ENCODE measurements at regions not wholly inside any gene's neighbourhood (a gene's known extent, or its start where the extent isn't known, plus 50 kb on each side); places are given as distances from the start of the nearest gene placed in this dataset.

DNA sequence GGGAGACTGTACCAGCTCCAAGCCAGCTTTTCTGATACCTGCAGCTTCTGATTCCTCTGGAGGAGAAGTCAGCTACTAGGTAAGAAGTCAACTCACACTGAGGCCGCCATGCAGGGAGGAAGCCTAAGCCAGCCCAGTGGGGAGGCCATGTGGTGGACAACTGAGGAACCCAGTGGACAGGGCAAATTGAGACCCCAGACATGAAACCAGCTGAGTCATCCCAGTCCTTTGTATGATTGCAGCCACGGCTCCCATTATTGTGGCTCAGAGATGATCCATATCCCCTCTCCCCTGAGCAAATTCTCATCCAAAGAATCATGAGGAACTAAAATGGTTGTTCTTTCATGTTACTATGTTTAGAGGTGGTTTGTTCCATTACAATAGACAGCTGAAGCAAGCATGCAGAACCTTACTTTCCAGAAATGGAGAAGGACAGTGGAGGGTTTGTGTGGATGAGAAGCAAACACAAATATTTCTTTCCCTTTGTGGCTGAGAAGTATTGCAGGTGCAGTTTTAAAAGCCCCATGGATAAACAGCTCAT lies 1147.3 kb upstream of the TMEM132C start:
- no peak for DNase-seq (ENCODE audit: low read depth in 1 of 2, low spot score in 2 of 2)
- H3K56ac ChIP-seq (replicated peaks; ENCODE audit: insufficient read length, low read depth, low read length), result no peak overlapping the region
- POLR2A ChIA-PET (ENCODE audit: partially characterized antibody), result no interaction called here
- no peak overlapping the region for H3K4me2 ChIP-seq (ENCODE audit: insufficient read depth in 1 of 2, low read depth in 2 of 2, low read length in 2 of 2)
- no peak overlapping the region for H3K9ac ChIP-seq (replicated peaks in 1 of 4; ENCODE audit: extremely low read depth in 1 of 4, low read depth in 3 of 4, low read length in 3 of 4)
- no peak overlapping the region for H4K91ac ChIP-seq (replicated peaks; ENCODE audit: insufficient read length, low read length)
- H2AFZ ChIP-seq (ENCODE audit: low read length), result no peak overlapping the region
- no peaks in the 10 kb centered on the region for H3K9me3 ChIP-seq (ENCODE audit: insufficient read depth in 2 of 2, low read depth in 1 of 2, low read length in 1 of 2)
- no peaks in the 10 kb centered on the region for H3K27me3 ChIP-seq (replicated peaks in 1 of 4; ENCODE audit: control insufficient read depth in 3 of 4, extremely low read depth in 1 of 4, insufficient read depth in 3 of 4, low read length in 3 of 4)
- H4K8ac ChIP-seq (ENCODE audit: extremely low read depth, insufficient read depth, low read length), result no peak overlapping the region
- no peak overlapping the region for H2BK20ac ChIP-seq (ENCODE audit: low read length)
- H3K23ac ChIP-seq (ENCODE audit: insufficient read length), result no peak overlapping the region
- H3K27ac ChIP-seq (ENCODE audit: low read depth, low read length), result no peak overlapping the region
- no peaks in the 10 kb centered on the region for H3K23me2 ChIP-seq (ENCODE audit: low read depth, low read length)
- no peak overlapping the region for H2BK120ac ChIP-seq (replicated peaks; ENCODE audit: low read depth, low read length)
- H3K18ac ChIP-seq (ENCODE audit: extremely low read depth, low read length), result no peak overlapping the region
- no peak overlapping the region for H3K14ac ChIP-seq (ENCODE audit: insufficient read length)
- no peak overlapping the region for H2BK12ac ChIP-seq (ENCODE audit: low read depth, low read length)
- H3K4me1 ChIP-seq (replicated peaks in 1 of 4; ENCODE audit: control insufficient read depth in 3 of 4, insufficient read depth in 4 of 4, low read length in 3 of 4), result no peaks in the 10 kb centered on the region; a peak in 2 of 7 replicates
- H3K79me1 ChIP-seq (ENCODE audit: low read depth, low read length), result no peaks in the 10 kb centered on the region
- CTCF ChIA-PET (ENCODE audit: partially characterized antibody), result interaction anchor here (0.5 to 1.3 kb wide), 3 partner anchors 11 to 1797 kb away, joined by 3 to 6 read pairs (median 4); no protein-coding TSS in a partner anchor
- WGBS, 2 experiments (ENCODE audit: extremely low coverage in 1 of 2, insufficient coverage in 1 of 2, insufficient read length in 1 of 2, insufficient replicate concordance in 2 of 2, low coverage in 1 of 2, low lambda C conversion rate in 2 of 2, missing lambda C conversion rate in 1 of 2), result 94% methylated on average over 2 of the region's 2 CpGs; no CpG with 5 or more reads in 1 of the 2 experiments
- no peak overlapping the region for H3K4ac ChIP-seq (replicated peaks; ENCODE audit: insufficient read length, low read depth, low read length)
- H2BK15ac ChIP-seq (ENCODE audit: low read length), result no peak overlapping the region
- no peak overlapping the region for H4K5ac ChIP-seq (ENCODE audit: insufficient read length, low read depth, low read length)
- no peaks in the 10 kb centered on the region for H3K36me3 ChIP-seq (ENCODE audit: control insufficient read depth in 2 of 4, insufficient read depth in 4 of 4, low read length in 3 of 4)
- no peak overlapping the region for H2AK5ac ChIP-seq (ENCODE audit: low read depth, low read length)
- H3K79me2 ChIP-seq (ENCODE audit: control insufficient read depth in 1 of 2, insufficient read depth in 2 of 2, low read length in 2 of 2), result no peaks in the 10 kb centered on the region
- no peak for FAIRE-seq
- H4K20me1 ChIP-seq (replicated peaks in 1 of 2; ENCODE audit: control insufficient read depth in 1 of 2, insufficient read depth in 2 of 2, low read length in 2 of 2), result no peaks in the 10 kb centered on the region
- H3K4me3 ChIP-seq (ENCODE audit: extremely low read depth in 1 of 4, insufficient read depth in 2 of 4, low read depth in 3 of 4, low read length in 4 of 4), result no peak overlapping the region
- no peak overlapping the region for H2BK5ac ChIP-seq (ENCODE audit: low read depth, low read length)
- TF ChIP-seq YY1 (IDR thresholded peaks at IDR 0.05; ENCODE audit: low read depth, low read length), result no peak
- TF ChIP-seq, protein P1, sequence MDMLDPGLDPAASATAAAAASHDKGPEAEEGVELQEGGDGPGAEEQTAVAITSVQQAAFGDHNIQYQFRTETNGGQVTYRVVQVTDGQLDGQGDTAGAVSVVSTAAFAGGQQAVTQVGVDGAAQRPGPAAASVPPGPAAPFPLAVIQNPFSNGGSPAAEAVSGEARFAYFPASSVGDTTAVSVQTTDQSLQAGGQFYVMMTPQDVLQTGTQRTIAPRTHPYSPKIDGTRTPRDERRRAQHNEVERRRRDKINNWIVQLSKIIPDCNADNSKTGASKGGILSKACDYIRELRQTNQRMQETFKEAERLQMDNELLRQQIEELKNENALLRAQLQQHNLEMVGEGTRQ (IDR thresholded peaks at IDR 0.05; ENCODE audit: low read length), result no peak
- no peak for TF ChIP-seq ASH2L (IDR thresholded peaks at IDR 0.05; ENCODE audit: low read length)
- no peak for TF ChIP-seq EP300 (IDR thresholded peaks at IDR 0.05; ENCODE audit: borderline replicate concordance in 1 of 2, low read depth in 2 of 2, low read length in 2 of 2)
- TF ChIP-seq, protein P2, sequence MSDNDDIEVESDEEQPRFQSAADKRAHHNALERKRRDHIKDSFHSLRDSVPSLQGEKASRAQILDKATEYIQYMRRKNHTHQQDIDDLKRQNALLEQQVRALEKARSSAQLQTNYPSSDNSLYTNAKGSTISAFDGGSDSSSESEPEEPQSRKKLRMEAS (IDR thresholded peaks at IDR 0.05), result no peak
- no peak for TF ChIP-seq EGR1 (IDR thresholded peaks at IDR 0.05; ENCODE audit: borderline replicate concordance, low read depth, low read length)
- TF ChIP-seq CBX5 (IDR thresholded peaks at IDR 0.05; ENCODE audit: low read depth, low read length), result no peak
- no peak for TF ChIP-seq TAF1 (IDR thresholded peaks at IDR 0.05; ENCODE audit: low read depth, low read length)
- TF ChIP-seq KDM1A (IDR thresholded peaks at IDR 0.05; ENCODE audit: borderline replicate concordance, low read length), result no peak
- no peak for TF ChIP-seq BACH1 (IDR thresholded peaks at IDR 0.05; ENCODE audit: low read length)
- TF ChIP-seq KDM5A (IDR thresholded peaks at IDR 0.05; ENCODE audit: low read length), result no peak
- TF ChIP-seq SUZ12 (IDR thresholded peaks at IDR 0.05; ENCODE audit: low read length), result no peak
- no peak for TF ChIP-seq JUND (IDR thresholded peaks at IDR 0.05; ENCODE audit: low read length)
- TF ChIP-seq TEAD4 (IDR thresholded peaks at IDR 0.05; ENCODE audit: low read depth, low read length), result no peak
